ENCODE measurements at regions not wholly inside any gene's neighbourhood (a gene's known extent, or its start where the extent isn't known, plus 50 kb on each side); places are given as distances from the start of the nearest gene placed in this dataset.
A peak's percentile ranks its signal among the peaks of the same experiment; 100 is the strongest.

- no peak for DNase-seq (ENCODE audit: low spot score in 2 of 2)
- FAIRE-seq: no peak
Observed at GRCh38 chr15:54854667-54855066, 342.1 kb downstream of the RSL24D1 start.

GRCh38 chr15:54850101-54850500, 346.6 kb downstream of the RSL24D1 start:
- FAIRE-seq: no peak
- no peak for DNase-seq (ENCODE audit: low spot score in 2 of 2)

- FAIRE-seq: no peak
- no peak for DNase-seq (ENCODE audit: low spot score in 2 of 2)
Observed at GRCh38 chr15:54843006-54843405, 353.7 kb downstream of the RSL24D1 start.

- no peak for FAIRE-seq
- no peak for DNase-seq (ENCODE audit: low spot score in 2 of 2)
Observed at GRCh38 chr15:54841701-54842305, 354.9 kb downstream of the RSL24D1 start.

GRCh38 chr15:54840621-54841398, 355.9 kb downstream of the RSL24D1 start:
- no peak for DNase-seq (ENCODE audit: low spot score in 2 of 2)
- no peak for FAIRE-seq

DNA sequence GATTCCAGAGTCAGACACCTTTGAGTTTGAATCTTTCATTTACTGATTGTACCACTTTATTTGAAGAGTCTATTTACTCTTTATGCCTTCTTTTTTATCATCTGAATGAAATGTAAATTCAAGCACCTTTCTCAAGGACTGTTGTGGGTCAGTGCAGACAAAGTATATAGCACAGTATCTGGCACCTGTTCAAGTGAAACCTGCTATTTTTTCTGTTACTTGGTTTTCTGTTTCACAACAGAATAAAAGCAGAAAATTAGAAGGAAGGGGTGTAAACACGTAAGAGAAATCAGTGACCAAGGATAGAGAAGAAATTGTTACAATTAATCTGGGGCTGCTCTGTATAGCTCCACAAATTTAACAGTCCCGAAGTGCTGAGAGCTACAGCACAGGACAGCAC, 357.4 kb downstream of the RSL24D1 start:
- FAIRE-seq (no peak), DNase-seq (ENCODE audit: low spot score in 2 of 2) (no peak)

- FAIRE-seq: no peak
Observed at GRCh38 chr15:54836052-54836795, 360.5 kb downstream of the RSL24D1 start.

DNA sequence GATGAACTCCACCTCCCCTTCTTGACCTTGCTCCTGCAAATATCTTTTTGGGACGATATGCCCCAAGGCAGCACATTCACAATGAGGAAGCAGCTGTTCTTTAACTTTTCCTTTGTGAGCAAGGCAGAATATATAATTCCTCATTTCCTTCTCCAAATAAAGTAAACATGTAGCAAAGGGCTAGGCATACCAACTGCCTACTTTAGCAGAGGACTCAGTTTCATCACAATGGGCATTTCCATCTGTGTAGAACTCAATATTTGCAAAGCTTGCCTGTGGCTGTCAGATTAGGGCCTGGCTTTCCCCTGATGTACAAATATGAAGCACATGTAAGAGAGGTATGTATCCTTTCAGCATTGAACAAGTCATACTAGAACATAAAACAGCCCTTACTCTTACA, 366.9 kb downstream of the RSL24D1 start:
- FAIRE-seq (no peak), DNase-seq (ENCODE audit: low spot score in 2 of 2) (no peak)

More at GRCh38 chr15:54836052-54836795, 360.5 kb downstream of the RSL24D1 start:
- DNase-seq (ENCODE audit: low spot score in 2 of 2): no peak

DNA sequence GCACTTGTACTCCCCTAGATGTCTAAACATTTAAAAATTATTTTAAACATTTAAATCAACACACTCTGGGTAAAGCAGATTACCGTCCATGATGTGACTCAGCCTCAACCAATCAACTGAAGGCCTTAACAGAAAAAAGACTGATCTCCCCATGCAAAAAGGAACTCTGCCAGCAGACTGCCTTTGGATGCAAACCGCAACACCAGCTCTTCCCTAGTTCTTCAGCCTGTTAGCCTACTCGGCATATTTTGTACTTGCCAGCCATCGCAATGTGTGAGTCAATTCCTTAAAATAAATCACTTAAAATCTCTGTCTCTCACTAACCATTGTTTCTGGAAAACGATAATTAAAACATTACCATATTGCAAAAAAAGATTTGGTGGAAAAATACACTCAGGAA, 375.9 kb downstream of the RSL24D1 start:
- no peak for FAIRE-seq
- DNase-seq (ENCODE audit: low spot score in 2 of 2): peak in 1 of 2 donors; percentile 5

- no peak for FAIRE-seq
Observed at GRCh38 chr15:54820098-54820497, 376.6 kb downstream of the RSL24D1 start.

DNA sequence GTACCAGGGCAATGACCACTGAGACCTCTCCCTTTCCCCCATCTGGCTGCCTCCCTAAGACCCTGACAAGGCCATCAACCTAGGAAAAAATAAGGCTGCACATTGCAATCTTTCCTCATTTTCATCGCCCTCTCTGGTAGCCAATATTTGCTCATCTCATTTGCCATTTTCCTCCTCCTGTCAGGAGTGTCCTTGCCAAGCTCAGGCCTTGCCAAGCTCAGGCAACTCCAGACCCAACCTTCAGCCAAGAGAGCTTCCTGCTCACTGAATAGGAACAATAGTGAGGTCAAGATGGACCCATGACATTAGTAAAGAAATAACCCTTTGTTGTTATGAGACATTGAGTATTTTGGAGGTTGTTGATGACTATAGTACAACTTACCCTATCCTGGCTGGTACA, 380.3 kb downstream of the RSL24D1 start:
- DNase-seq (ENCODE audit: low spot score in 2 of 2) (no peak), FAIRE-seq (no peak)

More at GRCh38 chr15:54820098-54820497, 376.6 kb downstream of the RSL24D1 start:
- DNase-seq (ENCODE audit: low spot score in 2 of 2): no peak

DNA sequence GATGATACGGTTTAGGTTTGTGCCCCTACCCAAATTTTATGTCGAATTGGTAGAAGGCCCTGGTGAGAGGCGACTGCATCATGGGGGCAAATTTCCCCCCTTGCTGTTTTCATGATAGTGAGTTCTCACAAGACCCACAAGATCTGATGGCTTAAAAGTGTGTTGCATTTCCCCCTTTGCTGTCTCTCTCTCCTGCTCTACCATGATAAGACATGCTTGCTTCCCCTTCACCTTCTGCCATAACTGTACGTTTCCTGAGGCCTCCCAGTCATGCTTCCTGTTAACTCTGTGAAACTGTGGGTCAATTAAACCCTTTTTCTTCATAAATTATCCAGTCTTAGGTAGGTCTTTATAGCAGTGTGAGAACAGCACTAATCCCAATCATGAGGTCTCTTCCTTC, 381.2 kb downstream of the RSL24D1 start:
- DNase-seq (ENCODE audit: low spot score in 2 of 2) (no peak), FAIRE-seq (no peak)

DNA sequence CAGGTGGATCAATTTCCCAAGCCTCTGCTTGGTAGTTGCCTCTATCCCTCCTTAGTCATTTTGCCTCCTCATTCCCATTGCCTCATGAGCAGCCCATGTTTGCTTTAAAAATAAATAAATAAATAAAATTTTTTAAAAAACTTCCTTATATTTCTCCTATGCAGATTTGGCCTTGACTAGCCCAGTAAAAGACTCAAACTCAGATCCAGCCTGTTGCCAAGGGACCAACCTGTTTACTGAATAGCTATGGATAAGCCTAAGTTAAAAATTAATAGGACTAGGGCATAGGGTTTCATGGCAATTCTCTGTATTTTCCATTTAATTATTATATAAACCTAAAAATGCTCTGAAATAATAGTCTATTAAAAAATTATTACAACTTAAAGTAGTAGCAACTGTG, 384.4 kb downstream of the RSL24D1 start:
- DNase-seq (ENCODE audit: low spot score in 2 of 2) (no peak), FAIRE-seq (no peak)

DNA sequence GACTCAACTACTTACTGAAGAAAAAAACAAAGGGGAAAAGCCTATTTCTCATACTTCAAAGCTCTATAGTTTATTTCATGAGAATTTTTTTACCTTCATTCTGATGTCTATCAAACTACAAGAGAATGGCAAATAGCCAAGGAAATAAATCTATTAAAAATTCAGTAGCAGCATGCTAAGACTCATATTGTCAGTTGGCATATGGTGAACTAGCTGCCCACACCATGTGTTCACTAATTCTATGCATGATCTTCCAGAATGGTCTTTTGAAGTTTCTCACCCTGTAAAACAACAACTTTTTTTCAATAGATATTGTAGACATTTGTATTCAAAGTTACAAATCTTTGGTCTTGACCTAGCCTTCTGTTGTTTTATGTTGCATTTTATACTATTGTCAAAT, 386.2 kb downstream of the RSL24D1 start:
- DNase-seq (ENCODE audit: low spot score in 2 of 2) (no peak), FAIRE-seq (no peak)

- no peak for DNase-seq (ENCODE audit: low spot score in 2 of 2)
- FAIRE-seq: no peak
Observed at GRCh38 chr15:54810031-54810430, 386.7 kb downstream of the RSL24D1 start.

DNA sequence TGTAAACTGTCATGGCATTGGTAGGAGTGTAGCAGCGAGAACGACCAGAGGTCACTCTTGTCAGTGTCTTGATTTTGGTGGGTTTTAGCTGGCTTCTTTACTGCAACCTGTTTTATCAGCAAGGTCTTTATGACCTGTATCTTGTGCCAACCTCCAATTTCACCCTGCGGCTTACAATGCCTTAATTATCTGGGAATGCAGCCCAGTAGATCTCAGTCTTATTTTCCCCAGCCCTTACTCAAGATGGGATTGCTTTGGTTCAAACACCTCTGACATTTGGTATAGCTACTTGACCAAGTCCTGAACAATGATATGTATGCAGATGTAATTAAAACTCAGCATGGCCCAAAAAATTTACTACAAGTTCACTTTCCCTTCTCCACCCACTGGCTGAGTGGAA, 388.4 kb downstream of the RSL24D1 start:
- DNase-seq (ENCODE audit: low spot score in 2 of 2) (no peak), FAIRE-seq (no peak)

- FAIRE-seq: no peak
- no peak for DNase-seq (ENCODE audit: low spot score in 2 of 2)
Observed at GRCh38 chr15:54803987-54804386, 392.8 kb downstream of the RSL24D1 start.

DNA sequence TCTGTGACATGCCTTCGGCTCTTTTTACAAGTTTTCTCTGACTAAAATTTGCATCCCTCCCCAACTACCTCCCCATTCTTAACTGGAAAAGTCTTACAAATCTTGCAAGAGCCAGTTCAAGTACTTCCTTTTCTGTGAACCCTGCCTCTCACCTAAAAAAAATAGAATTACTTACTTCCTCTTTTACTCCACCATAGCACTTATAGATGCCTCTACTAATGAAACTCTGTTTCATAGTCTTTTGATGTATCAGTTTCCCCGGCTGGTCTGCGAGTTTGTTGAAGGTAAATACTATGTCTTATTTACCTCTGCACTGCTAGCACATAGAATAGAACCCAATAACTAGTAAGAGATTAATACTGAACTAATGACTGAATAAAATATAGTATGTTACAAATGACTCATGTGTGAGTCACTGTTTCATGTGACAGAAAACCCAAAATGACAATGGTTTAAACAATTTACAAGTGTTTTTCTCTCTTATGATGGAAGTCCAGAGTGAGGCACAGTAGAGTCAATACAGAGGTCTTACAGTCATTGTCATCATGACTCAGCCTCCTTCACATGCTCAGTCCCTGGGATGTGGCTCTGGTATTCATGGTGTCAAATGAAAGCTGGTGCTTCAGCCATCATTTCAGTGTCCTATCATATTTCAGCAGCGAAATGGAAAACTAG, 393.5 kb downstream of the RSL24D1 start:
- FAIRE-seq: no peak
- DNase-seq (ENCODE audit: low spot score in 2 of 2): no peak

GRCh38 chr15:54792526-54792925, 404.2 kb downstream of the RSL24D1 start:
- FAIRE-seq (no peak), DNase-seq (ENCODE audit: low spot score in 2 of 2) (no peak)

GRCh38 chr15:54790693-54791092, 406.0 kb downstream of the RSL24D1 start:
- FAIRE-seq: no peak
- DNase-seq (ENCODE audit: low spot score in 2 of 2): no peak

- FAIRE-seq (no peak), DNase-seq (ENCODE audit: low spot score in 2 of 2) (no peak)
Observed at GRCh38 chr15:54789376-54789775, 407.4 kb downstream of the RSL24D1 start.
